ENCODE measurements at regions not wholly inside any gene's neighbourhood (a gene's known extent, or its start where the extent isn't known, plus 50 kb on each side); places are given as distances from the start of the nearest gene placed in this dataset. TPM values are rescaled to one million over a fixed set of nuclear protein-coding genes. Genes with fewer than 3 reads are reported as not detected.

GRCh38 chr5:35281613-35282012 is 51.3 kb upstream of the PRLR start:
- Histone ChIP-seq H3K27ac (no peak overlapping the region), H3K36me3 (no peaks in the 10 kb centered on the region), H3K4me3 (no peak overlapping the region), H3K27me3 (no peaks in the 10 kb centered on the region), H3K4me1 (no peaks in the 10 kb centered on the region), H3K9me3 (peaks cover 0 to 7% (median 0%) of the 10 kb centered on the region in 4 donors)
- no peak for DNase-seq (ENCODE audit: low spot score in 2 of 2)
- TF ChIP-seq EP300 (IDR thresholded peaks at IDR 0.05) (no peak), CTCF (IDR thresholded peaks at IDR 0.05) (no peak), POLR2A (IDR thresholded peaks at IDR 0.05) (no peak)
- WGBS, 2 donors, result 49 to 50% methylated on average over 2 of the region's 2 CpGs

Small RNA genes in the stretch of these regions (small RNA-seq; reads per million reads assigned to genes)
- not detected for gene RF00012

Measured in tibial nerve (tissue), 4 donors.